COLO829 (cell line): ENCODE measurements at regions not wholly inside any gene's neighbourhood (a gene's known extent, or its start where the extent isn't known, plus 50 kb on each side); places are given as distances from the start of the nearest gene placed in this dataset.

Experiments used
- DNase-seq: peaks from one replicate; pipeline ENCODE4 v3.0.0; 2012; ENCODE audit warnings: low spot score

- DNase-seq = no peak
Measured at GRCh38 chr10:64080071-64080470, 558.9 kb downstream of the REEP3 start.

- no peak for DNase-seq
Measured at GRCh38 chr10:64081947-64082482, 560.8 kb downstream of the REEP3 start.

GRCh38 chr10:64086083-64086767 is 565.0 kb downstream of the REEP3 start:
- no peak for DNase-seq

GRCh38 chr10:64089648-64090047 is 568.4 kb downstream of the REEP3 start:
- DNase-seq = no peak

GRCh38 chr10:64090865-64091264 is 569.7 kb downstream of the REEP3 start:
- no peak for DNase-seq

GRCh38 chr10:64091897-64092296 is 570.7 kb downstream of the REEP3 start:
- DNase-seq = peak; percentile 27

- no peak for DNase-seq
Measured at GRCh38 chr10:64093304-64093703, 572.1 kb downstream of the REEP3 start.

- no peak for DNase-seq
Measured at GRCh38 chr10:64093946-64094535, 572.8 kb downstream of the REEP3 start.

- DNase-seq = no peak
Measured at GRCh38 chr10:64096941-64097340, 575.7 kb downstream of the REEP3 start.

- no peak for DNase-seq
Measured at GRCh38 chr10:64097391-64098122, 576.4 kb downstream of the REEP3 start.

GRCh38 chr10:64098994-64099393 is 577.8 kb downstream of the REEP3 start:
- no peak for DNase-seq

GRCh38 chr10:64101606-64102263 is 580.5 kb downstream of the REEP3 start:
- no peak for DNase-seq

GRCh38 chr10:64102264-64102633 is 581.0 kb downstream of the REEP3 start:
- DNase-seq = no peak

- DNase-seq = no peak
Measured at GRCh38 chr10:64102916-64103315, 581.7 kb downstream of the REEP3 start.

GRCh38 chr10:64103750-64104470 is 582.7 kb downstream of the REEP3 start:
- DNase-seq = no peak

- no peak for DNase-seq
Measured at GRCh38 chr10:64109926-64110495, 588.8 kb downstream of the REEP3 start.

GRCh38 chr10:64112701-64113355 is 591.6 kb downstream of the REEP3 start:
- DNase-seq = no peak

- DNase-seq = no peak
Measured at GRCh38 chr10:64113375-64113774, 592.2 kb downstream of the REEP3 start.

GRCh38 chr10:64113792-64114191 is 592.6 kb downstream of the REEP3 start:
- DNase-seq = peak; percentile 3

GRCh38 chr10:64115471-64115870 is 594.3 kb downstream of the REEP3 start:
- DNase-seq = no peak
